K562 (cell line): ENCODE measurements at regions not wholly inside any gene's neighbourhood (a gene's known extent, or its start where the extent isn't known, plus 50 kb on each side); places are given as distances from the start of the nearest gene placed in this dataset.

Experiments
- CBX2 ChIP-seq: fragments of 200-600 bp; sonication (generic); IDR thresholded peaks from one replicate; pipeline ENCODE4 v1.6.1; 2012; ENCODE audit warnings: mild to moderate bottlenecking, low read length, inconsistent platforms; ENCODE audit not compliant: insufficient read depth, poor library complexity, severe bottlenecking
- RBM25 ChIP-seq: fragments of 200-400 bp; formaldehyde crosslinking; IDR thresholded peaks from 2 replicates; pipeline ENCODE4 v1.6.1; 2018; ENCODE audit warnings: low read length, low read depth, moderate library complexity; ENCODE audit not compliant: severe bottlenecking
- SIX5 ChIP-seq, 2 experiments: IDR thresholded peaks; 2 replicates each; pipeline ENCODE4 v1.6.1; 2011; ENCODE audit warnings: low read length in 2 of 2, borderline replicate concordance in 1 of 2, low read depth in 1 of 2, mild to moderate bottlenecking in 1 of 2, moderate library complexity in 1 of 2; ENCODE audit not compliant: insufficient read depth in 1 of 2
- ZNF23 ChIP-seq: fragments of 250-450 bp; sonication (Bioruptor Pico); IDR thresholded peaks from 2 replicates; pipeline ENCODE4 v1.4.0; 2020; ENCODE audit warnings: mild to moderate bottlenecking
- ZNF282 ChIP-seq: sonication (generic); formaldehyde crosslinking; IDR thresholded peaks from 2 replicates; pipeline ENCODE4 v1.8.1; 2023; ENCODE audit warnings: missing genetic modification reagents
- ZNF445 ChIP-seq: fragments of 250-450 bp; sonication (Bioruptor Pico); IDR thresholded peaks from 2 replicates; pipeline ENCODE4 v1.4.0; 2020; ENCODE audit warnings: low read depth, mild to moderate bottlenecking, moderate library complexity
- ZNF717 ChIP-seq: fragments of 250-450 bp; sonication (Bioruptor Pico); IDR thresholded peaks from 2 replicates; pipeline ENCODE4 v1.5.0; 2021
- TF ChIP-seq, protein P1 (sequence below), 2 experiments: fragments of 450-650 bp; formaldehyde crosslinking in 1 of 2; IDR thresholded peaks; 2 replicates each; pipeline versions ENCODE4 v1.4.0 to v1.6.1; 2014 to 2020; ENCODE audit warnings: mild to moderate bottlenecking in 2 of 2, borderline replicate concordance in 1 of 2, low read depth in 1 of 2
- TF ChIP-seq, protein P2 (sequence below): IDR thresholded peaks from 2 replicates; pipeline ENCODE4 v1.6.1; 2014; ENCODE audit warnings: antibody characterized with exemption
- TF ChIP-seq, protein P3 (sequence below): fragments of 200-800 bp; sonication (Bioruptor generic); IDR thresholded peaks from 2 replicates; pipeline ENCODE4 v1.6.1; 2017; ENCODE audit warnings: missing genetic modification characterization, missing compliant biosample characterization

DNA sequence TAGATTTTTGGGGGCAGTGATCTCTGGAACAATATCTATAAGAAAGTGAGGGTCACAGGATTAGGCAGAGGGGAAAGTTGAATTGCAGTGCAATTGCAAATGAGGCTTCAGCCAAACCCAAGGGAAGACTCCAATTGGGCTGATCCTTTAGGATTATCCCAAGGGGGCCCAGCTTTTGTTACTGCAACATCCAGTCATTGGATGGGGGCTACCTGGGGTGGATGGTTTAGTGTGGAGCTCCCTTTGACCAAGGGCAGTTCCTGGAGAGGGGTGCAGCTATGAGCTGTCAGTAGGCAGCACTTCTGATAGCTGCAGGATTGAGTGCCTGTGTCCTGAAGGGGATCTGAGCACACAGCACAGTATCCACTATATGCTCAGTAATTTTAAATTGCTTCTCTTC, 355.2 kb upstream of the AZI2 start (continued):
- TF ChIP-seq, protein P1, sequence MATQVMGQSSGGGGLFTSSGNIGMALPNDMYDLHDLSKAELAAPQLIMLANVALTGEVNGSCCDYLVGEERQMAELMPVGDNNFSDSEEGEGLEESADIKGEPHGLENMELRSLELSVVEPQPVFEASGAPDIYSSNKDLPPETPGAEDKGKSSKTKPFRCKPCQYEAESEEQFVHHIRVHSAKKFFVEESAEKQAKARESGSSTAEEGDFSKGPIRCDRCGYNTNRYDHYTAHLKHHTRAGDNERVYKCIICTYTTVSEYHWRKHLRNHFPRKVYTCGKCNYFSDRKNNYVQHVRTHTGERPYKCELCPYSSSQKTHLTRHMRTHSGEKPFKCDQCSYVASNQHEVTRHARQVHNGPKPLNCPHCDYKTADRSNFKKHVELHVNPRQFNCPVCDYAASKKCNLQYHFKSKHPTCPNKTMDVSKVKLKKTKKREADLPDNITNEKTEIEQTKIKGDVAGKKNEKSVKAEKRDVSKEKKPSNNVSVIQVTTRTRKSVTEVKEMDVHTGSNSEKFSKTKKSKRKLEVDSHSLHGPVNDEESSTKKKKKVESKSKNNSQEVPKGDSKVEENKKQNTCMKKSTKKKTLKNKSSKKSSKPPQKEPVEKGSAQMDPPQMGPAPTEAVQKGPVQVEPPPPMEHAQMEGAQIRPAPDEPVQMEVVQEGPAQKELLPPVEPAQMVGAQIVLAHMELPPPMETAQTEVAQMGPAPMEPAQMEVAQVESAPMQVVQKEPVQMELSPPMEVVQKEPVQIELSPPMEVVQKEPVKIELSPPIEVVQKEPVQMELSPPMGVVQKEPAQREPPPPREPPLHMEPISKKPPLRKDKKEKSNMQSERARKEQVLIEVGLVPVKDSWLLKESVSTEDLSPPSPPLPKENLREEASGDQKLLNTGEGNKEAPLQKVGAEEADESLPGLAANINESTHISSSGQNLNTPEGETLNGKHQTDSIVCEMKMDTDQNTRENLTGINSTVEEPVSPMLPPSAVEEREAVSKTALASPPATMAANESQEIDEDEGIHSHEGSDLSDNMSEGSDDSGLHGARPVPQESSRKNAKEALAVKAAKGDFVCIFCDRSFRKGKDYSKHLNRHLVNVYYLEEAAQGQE (IDR thresholded peaks at IDR 0.05; ENCODE audit: borderline replicate concordance) = no peak
- TF ChIP-seq, protein P1 (CRISPR knock-in tag; IDR thresholded peaks at IDR 0.05; ENCODE audit: low read depth) = no peak
- no peak for TF ChIP-seq ZNF717 (CRISPR knock-in tag)
- TF ChIP-seq, protein P2, sequence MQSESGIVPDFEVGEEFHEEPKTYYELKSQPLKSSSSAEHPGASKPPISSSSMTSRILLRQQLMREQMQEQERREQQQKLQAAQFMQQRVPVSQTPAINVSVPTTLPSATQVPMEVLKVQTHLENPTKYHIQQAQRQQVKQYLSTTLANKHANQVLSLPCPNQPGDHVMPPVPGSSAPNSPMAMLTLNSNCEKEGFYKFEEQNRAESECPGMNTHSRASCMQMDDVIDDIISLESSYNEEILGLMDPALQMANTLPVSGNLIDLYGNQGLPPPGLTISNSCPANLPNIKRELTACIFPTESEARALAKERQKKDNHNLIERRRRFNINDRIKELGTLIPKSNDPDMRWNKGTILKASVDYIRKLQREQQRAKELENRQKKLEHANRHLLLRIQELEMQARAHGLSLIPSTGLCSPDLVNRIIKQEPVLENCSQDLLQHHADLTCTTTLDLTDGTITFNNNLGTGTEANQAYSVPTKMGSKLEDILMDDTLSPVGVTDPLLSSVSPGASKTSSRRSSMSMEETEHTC = no peak
- TF ChIP-seq CBX2 = no peak
- no peak for TF ChIP-seq ZNF445 (CRISPR knock-in tag)
- TF ChIP-seq, protein P3, sequence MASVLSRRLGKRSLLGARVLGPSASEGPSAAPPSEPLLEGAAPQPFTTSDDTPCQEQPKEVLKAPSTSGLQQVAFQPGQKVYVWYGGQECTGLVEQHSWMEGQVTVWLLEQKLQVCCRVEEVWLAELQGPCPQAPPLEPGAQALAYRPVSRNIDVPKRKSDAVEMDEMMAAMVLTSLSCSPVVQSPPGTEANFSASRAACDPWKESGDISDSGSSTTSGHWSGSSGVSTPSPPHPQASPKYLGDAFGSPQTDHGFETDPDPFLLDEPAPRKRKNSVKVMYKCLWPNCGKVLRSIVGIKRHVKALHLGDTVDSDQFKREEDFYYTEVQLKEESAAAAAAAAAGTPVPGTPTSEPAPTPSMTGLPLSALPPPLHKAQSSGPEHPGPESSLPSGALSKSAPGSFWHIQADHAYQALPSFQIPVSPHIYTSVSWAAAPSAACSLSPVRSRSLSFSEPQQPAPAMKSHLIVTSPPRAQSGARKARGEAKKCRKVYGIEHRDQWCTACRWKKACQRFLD (CRISPR knock-in tag) = no peak
- no peak for TF ChIP-seq SIX5 (IDR thresholded peaks at IDR 0.05; ENCODE audit: borderline replicate concordance in 1 of 2, insufficient read depth in 1 of 2, low read depth in 1 of 2, low read length in 2 of 2)
- no peak for TF ChIP-seq ZNF282 (CRISPR knock-in tag)
- no peak for TF ChIP-seq RBM25
- no peak for TF ChIP-seq ZNF23 (CRISPR knock-in tag)
- TF ChIP-seq, all 486 proteins: peak for 0
